Activated naive CD4-positive, alpha-beta T cell treated with anti-CD3 and anti-CD28 coated beads, Interleukin-2, amount 10 ng/mL, durations not matched to agents 7 days and 5 days (primary cell): ENCODE measurements at regions not wholly inside any gene's neighbourhood (a gene's known extent, or its start where the extent isn't known, plus 50 kb on each side); places are given as distances from the start of the nearest gene placed in this dataset.

Experiments
- CTCF ChIA-PET: fragments of 350-600 bp; sonication (Branson Sonifier 250); formaldehyde crosslinking; loops from one replicate; lab custom pipeline; 2021; ENCODE audit warnings: antibody characterized with exemption; lab: Charles Lee
- DNase-seq: peaks from one replicate; pipeline ENCODE4 v3.0.0-alpha.2; 2020
- H3K27ac Mint-ChIP-seq: one replicate; pipeline ENCODE4 v1.8.0; 2021; ENCODE audit warnings: mild to moderate bottlenecking, moderate library complexity, mixed read lengths
- H3K27me3 Mint-ChIP-seq: one replicate; pipeline ENCODE4 v1.8.0; 2021; ENCODE audit warnings: mild to moderate bottlenecking, mixed read lengths
- H3K36me3 Mint-ChIP-seq: one replicate; pipeline ENCODE4 v1.8.0; 2021; ENCODE audit warnings: mixed read lengths
- H3K4me1 Mint-ChIP-seq: one replicate; pipeline ENCODE4 v1.8.0; 2021; ENCODE audit warnings: mixed read lengths
- H3K4me3 Mint-ChIP-seq: one replicate; pipeline ENCODE4 v1.8.0; 2021; ENCODE audit warnings: mild to moderate bottlenecking, moderate library complexity, mixed read lengths
- H3K9me3 Mint-ChIP-seq: one replicate; pipeline ENCODE4 v1.8.0; 2021; ENCODE audit warnings: mixed read lengths

- CTCF ChIA-PET: no interaction called here
- DNase-seq: no peak
- no peaks in the 10 kb centered on the region for H3K36me3 Mint-ChIP-seq
- H3K9me3 Mint-ChIP-seq: peaks cover 2% of the 10 kb centered on the region
- H3K4me1 Mint-ChIP-seq: no peaks in the 10 kb centered on the region
- no peak overlapping the region for H3K27ac Mint-ChIP-seq
- no peaks in the 10 kb centered on the region for H3K27me3 Mint-ChIP-seq
- no peak overlapping the region for H3K4me3 Mint-ChIP-seq
Observed at GRCh38 chr2:187093771-187094412, 244.9 kb upstream of the ZSWIM2 start.

- Mint-ChIP-seq H3K27me3 (no peaks in the 10 kb centered on the region), H3K4me1 (no peaks in the 10 kb centered on the region), H3K4me3 (no peak overlapping the region), H3K36me3 (no peaks in the 10 kb centered on the region), H3K27ac (no peak overlapping the region), H3K9me3 (no peaks in the 10 kb centered on the region)
- CTCF ChIA-PET: no interaction called here
- DNase-seq: no peak
Observed at GRCh38 chr2:187091664-187092063, 242.7 kb upstream of the ZSWIM2 start.

- Mint-ChIP-seq H3K27me3 (no peaks in the 10 kb centered on the region), H3K4me3 (no peak overlapping the region), H3K27ac (no peak overlapping the region), H3K4me1 (no peaks in the 10 kb centered on the region), H3K36me3 (no peaks in the 10 kb centered on the region), H3K9me3 (no peaks in the 10 kb centered on the region)
- DNase-seq: no peak
- CTCF ChIA-PET: no interaction called here
Observed at GRCh38 chr2:187084524-187084923, 235.6 kb upstream of the ZSWIM2 start.

- Mint-ChIP-seq H3K4me1 (no peaks in the 10 kb centered on the region), H3K4me3 (no peak overlapping the region), H3K36me3 (no peaks in the 10 kb centered on the region), H3K27ac (no peak overlapping the region), H3K9me3 (no peaks in the 10 kb centered on the region), H3K27me3 (no peaks in the 10 kb centered on the region)
- no peak for DNase-seq
- CTCF ChIA-PET: no interaction called here
Observed at GRCh38 chr2:187081461-187081860, 232.5 kb upstream of the ZSWIM2 start.

GRCh38 chr2:187079901-187080300, 230.9 kb upstream of the ZSWIM2 start:
- CTCF ChIA-PET: no interaction called here
- Mint-ChIP-seq H3K36me3 (no peaks in the 10 kb centered on the region), H3K4me3 (no peak overlapping the region), H3K27ac (no peak overlapping the region), H3K27me3 (no peaks in the 10 kb centered on the region), H3K4me1 (no peaks in the 10 kb centered on the region), H3K9me3 (no peaks in the 10 kb centered on the region)
- DNase-seq: no peak

GRCh38 chr2:187078297-187078696, 229.3 kb upstream of the ZSWIM2 start:
- Mint-ChIP-seq H3K27ac (no peak overlapping the region), H3K9me3 (no peaks in the 10 kb centered on the region), H3K36me3 (no peaks in the 10 kb centered on the region), H3K4me3 (no peak overlapping the region), H3K27me3 (no peaks in the 10 kb centered on the region), H3K4me1 (no peaks in the 10 kb centered on the region)
- no peak for DNase-seq
- CTCF ChIA-PET: no interaction called here

GRCh38 chr2:187075671-187076070, 226.7 kb upstream of the ZSWIM2 start:
- no peak for DNase-seq
- Mint-ChIP-seq H3K27me3 (no peaks in the 10 kb centered on the region), H3K9me3 (no peaks in the 10 kb centered on the region), H3K27ac (no peak overlapping the region), H3K36me3 (no peaks in the 10 kb centered on the region), H3K4me3 (no peak overlapping the region), H3K4me1 (no peaks in the 10 kb centered on the region)
- CTCF ChIA-PET: no interaction called here

- Mint-ChIP-seq H3K9me3 (no peaks in the 10 kb centered on the region), H3K4me1 (no peaks in the 10 kb centered on the region), H3K4me3 (no peak overlapping the region), H3K27ac (no peak overlapping the region), H3K27me3 (no peaks in the 10 kb centered on the region), H3K36me3 (no peaks in the 10 kb centered on the region)
- no peak for DNase-seq
- CTCF ChIA-PET: no interaction called here
Observed at GRCh38 chr2:187075199-187075635, 226.2 kb upstream of the ZSWIM2 start.

GRCh38 chr2:187058198-187058597, 209.2 kb upstream of the ZSWIM2 start:
- Mint-ChIP-seq H3K36me3 (no peaks in the 10 kb centered on the region), H3K4me1 (no peaks in the 10 kb centered on the region), H3K4me3 (no peak overlapping the region), H3K27ac (no peak overlapping the region), H3K27me3 (no peaks in the 10 kb centered on the region), H3K9me3 (peaks cover 5% of the 10 kb centered on the region)
- no peak for DNase-seq
- CTCF ChIA-PET: no interaction called here

- peaks cover 5% of the 10 kb centered on the region for H3K9me3 Mint-ChIP-seq
- no peak for DNase-seq
- no peaks in the 10 kb centered on the region for H3K36me3 Mint-ChIP-seq
- no peaks in the 10 kb centered on the region for H3K27me3 Mint-ChIP-seq
- H3K27ac Mint-ChIP-seq: no peak overlapping the region
- no peak overlapping the region for H3K4me3 Mint-ChIP-seq
- CTCF ChIA-PET: no interaction called here
- no peaks in the 10 kb centered on the region for H3K4me1 Mint-ChIP-seq
Observed at GRCh38 chr2:187057466-187057865, 208.5 kb upstream of the ZSWIM2 start.

- no peak for DNase-seq
- H3K9me3 Mint-ChIP-seq: peaks cover 5% of the 10 kb centered on the region
- CTCF ChIA-PET: no interaction called here
Observed at GRCh38 chr2:187056416-187057334, 207.7 kb upstream of the ZSWIM2 start.

GRCh38 chr2:187055463-187055862, 206.5 kb upstream of the ZSWIM2 start:
- peaks cover 4% of the 10 kb centered on the region for H3K4me1 Mint-ChIP-seq
- H3K9me3 Mint-ChIP-seq: peaks cover 5% of the 10 kb centered on the region
- H3K4me3 Mint-ChIP-seq: no peak overlapping the region
- no peak overlapping the region for H3K27ac Mint-ChIP-seq
- CTCF ChIA-PET: no interaction called here
- DNase-seq: no peak
- H3K36me3 Mint-ChIP-seq: no peaks in the 10 kb centered on the region
- no peaks in the 10 kb centered on the region for H3K27me3 Mint-ChIP-seq

More at GRCh38 chr2:187056416-187057334, 207.7 kb upstream of the ZSWIM2 start:
- Mint-ChIP-seq H3K4me1 (no peaks in the 10 kb centered on the region), H3K27me3 (no peaks in the 10 kb centered on the region), H3K4me3 (no peak overlapping the region), H3K27ac (no peak overlapping the region), H3K36me3 (no peaks in the 10 kb centered on the region)

- CTCF ChIA-PET: no interaction called here
- H3K9me3 Mint-ChIP-seq: peaks cover 5% of the 10 kb centered on the region
Observed at GRCh38 chr2:187054501-187055319, 205.7 kb upstream of the ZSWIM2 start.

GRCh38 chr2:187051350-187051749, 202.4 kb upstream of the ZSWIM2 start:
- no peak for DNase-seq
- H3K36me3 Mint-ChIP-seq: no peaks in the 10 kb centered on the region
- CTCF ChIA-PET: no interaction called here
- H3K4me3 Mint-ChIP-seq: no peak overlapping the region
- no peak overlapping the region for H3K27ac Mint-ChIP-seq
- H3K4me1 Mint-ChIP-seq: peaks cover 4% of the 10 kb centered on the region
- H3K27me3 Mint-ChIP-seq: no peaks in the 10 kb centered on the region
- peaks cover 5% of the 10 kb centered on the region for H3K9me3 Mint-ChIP-seq

More at GRCh38 chr2:187054501-187055319, 205.7 kb upstream of the ZSWIM2 start:
- H3K27me3 Mint-ChIP-seq: no peaks in the 10 kb centered on the region
- DNase-seq: no peak
- H3K4me3 Mint-ChIP-seq: no peak overlapping the region
- no peaks in the 10 kb centered on the region for H3K36me3 Mint-ChIP-seq
- no peak overlapping the region for H3K27ac Mint-ChIP-seq
- peaks cover 4% of the 10 kb centered on the region for H3K4me1 Mint-ChIP-seq
